ENCODE measurements at regions not wholly inside any gene's neighbourhood (a gene's known extent, or its start where the extent isn't known, plus 50 kb on each side); places are given as distances from the start of the nearest gene placed in this dataset.

DNA sequence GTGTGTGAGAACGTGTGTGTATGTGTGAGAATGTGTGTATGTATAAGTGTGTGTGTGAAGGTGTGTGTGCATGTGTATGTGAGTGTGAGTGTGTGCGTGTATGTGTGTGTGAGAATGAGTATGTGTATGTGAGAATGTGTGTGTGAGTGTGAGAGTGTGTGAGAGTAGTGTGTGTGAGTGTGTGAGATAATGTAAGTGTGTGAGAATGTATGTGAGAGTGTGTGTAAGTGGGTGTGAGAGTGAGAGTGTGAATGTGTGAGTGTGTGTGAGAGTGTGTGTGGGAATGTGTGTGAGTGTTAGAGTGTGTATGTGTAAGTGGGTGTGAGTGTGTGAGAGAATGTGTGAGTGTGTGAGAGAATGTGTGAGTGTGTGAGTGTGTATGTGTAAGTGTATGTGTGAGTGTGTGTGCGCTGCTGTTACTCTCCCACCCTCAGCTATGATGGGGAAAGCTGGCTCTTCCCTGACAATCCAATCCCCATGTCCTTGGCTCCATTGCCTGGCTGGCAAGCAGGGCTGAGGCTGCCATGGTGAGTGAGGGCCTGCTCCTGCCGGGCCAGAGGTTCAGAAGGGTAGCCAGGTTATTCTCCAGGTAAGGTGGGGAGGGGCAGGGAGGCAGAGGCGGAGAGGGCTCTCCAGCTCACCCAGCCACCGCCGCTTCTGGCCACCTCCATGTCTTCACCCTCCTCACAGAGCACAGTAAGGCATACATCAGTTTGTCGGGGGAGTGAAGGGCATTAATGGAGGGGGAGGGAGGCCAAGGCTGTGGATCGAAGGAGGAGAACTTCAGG is 72.6 kb upstream of the PCBD1 start:
- Histone ChIP-seq H3K4me1 (no peaks in the 10 kb centered on the region), H3K36me3 (no peaks in the 10 kb centered on the region), H3K27ac (no peak overlapping the region), H3K4me3 (no peak overlapping the region), H3K9me3 (replicated peaks) (no peaks in the 10 kb centered on the region), H3K27me3 (no peaks in the 10 kb centered on the region)
- no peak for DNase-seq

DNA sequence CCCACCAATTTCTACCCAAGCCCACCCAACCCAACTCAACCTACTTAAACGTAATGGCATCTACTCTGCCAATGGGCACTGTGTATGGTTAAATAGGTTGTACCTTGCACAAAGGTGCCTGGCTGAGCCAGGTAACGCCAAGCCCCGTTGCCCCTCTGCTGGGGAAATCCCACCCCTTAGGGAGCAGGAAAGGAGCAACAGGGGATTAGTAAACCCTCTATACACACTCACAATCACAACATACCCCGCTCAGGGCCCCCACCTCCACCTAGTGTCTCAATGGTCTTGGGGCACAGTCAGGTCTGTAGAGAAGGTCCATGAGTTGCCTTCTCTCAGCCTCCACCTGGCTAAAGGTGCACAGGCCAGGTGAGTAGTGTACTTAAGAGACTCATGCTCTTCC is 74.3 kb upstream of the PCBD1 start:
- H3K4me1 ChIP-seq, result peaks cover 4% of the 10 kb centered on the region
- no peak for DNase-seq

DNA sequence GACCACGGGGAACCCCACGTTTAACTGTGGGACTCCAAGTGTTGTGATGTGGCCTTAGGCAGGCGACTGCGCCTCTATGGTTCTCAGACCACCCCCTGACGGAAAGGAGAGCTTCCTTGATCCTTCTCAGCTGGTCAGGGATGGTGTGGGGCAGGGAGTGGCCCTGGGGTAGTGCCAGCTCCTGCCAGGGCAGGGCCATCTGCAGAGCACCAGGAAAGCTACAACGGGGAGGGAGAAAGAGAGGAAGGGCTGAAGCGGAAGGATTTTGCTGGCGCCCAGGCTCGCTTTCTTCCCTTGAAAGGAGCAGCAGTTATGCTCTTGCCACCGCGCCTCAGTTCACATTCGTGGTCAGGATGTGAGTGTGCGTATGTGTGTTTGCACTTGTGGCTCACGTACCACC is 74.9 kb upstream of the PCBD1 start:
- Histone ChIP-seq H3K36me3 (no peaks in the 10 kb centered on the region), H3K4me3 (no peak overlapping the region), H3K9me3 (replicated peaks) (no peaks in the 10 kb centered on the region), H3K4me1 (peaks cover 10% of the 10 kb centered on the region), H3K27ac (no peak overlapping the region), H3K27me3 (no peaks in the 10 kb centered on the region)
- no peak for DNase-seq

More for the DNA sequence above, 74.3 kb upstream of the PCBD1 start:
- Histone ChIP-seq H3K36me3 (no peaks in the 10 kb centered on the region), H3K27me3 (no peaks in the 10 kb centered on the region), H3K4me3 (no peak overlapping the region), H3K9me3 (replicated peaks) (no peaks in the 10 kb centered on the region), H3K27ac (no peak overlapping the region)

DNA sequence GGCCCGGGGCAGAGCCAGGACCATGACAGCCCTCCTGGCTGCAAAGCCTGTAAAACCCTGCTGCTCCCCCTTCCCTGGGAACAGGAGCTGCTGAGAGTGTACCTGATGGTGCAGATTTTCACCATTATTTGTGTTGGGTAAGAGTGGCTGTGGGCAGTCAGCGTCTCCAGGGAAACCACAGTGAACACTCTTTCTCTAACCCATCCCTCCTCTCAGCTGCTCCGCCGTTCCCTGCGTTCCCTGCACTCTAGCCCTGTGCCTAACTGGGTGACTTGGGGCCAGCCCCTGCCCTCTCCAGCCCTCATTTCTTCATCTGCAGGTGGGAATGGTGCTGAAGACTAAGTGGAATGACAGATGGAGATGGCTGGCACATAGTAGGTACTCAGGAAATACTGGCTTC is 75.9 kb upstream of the PCBD1 start:
- Histone ChIP-seq H3K27me3 (no peaks in the 10 kb centered on the region), H3K9me3 (replicated peaks) (no peaks in the 10 kb centered on the region)

DNA sequence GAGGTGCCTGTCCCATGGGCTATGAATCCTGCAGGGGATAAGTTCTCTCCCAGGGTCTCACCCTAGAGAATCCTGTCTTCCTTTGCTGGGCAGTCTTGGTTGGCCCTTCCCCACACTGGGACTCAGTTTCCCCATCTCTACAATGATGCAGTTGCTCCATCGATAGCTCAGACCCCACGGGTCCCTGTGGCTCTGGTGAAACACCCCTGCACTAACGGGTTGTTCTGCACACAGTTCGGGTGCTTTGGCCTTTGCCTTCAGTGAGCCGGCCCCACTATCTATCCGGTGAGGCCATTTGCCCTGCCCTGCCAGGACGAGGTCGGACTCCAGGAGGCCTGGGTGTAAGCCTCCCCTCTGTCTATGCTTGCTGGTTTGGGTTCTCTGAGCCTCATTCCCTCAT is 76.5 kb upstream of the PCBD1 start:
- no peak for DNase-seq
- H3K4me3 ChIP-seq, result no peak overlapping the region
- H3K27me3 ChIP-seq, result no peaks in the 10 kb centered on the region
- H3K27ac ChIP-seq, result no peak overlapping the region
- no peaks in the 10 kb centered on the region for H3K36me3 ChIP-seq
- peaks cover 14% of the 10 kb centered on the region for H3K4me1 ChIP-seq
- H3K9me3 ChIP-seq (replicated peaks), result no peaks in the 10 kb centered on the region

More for the DNA sequence above, 75.9 kb upstream of the PCBD1 start:
- DNase-seq, result no peak
- Histone ChIP-seq H3K4me1 (peaks cover 14% of the 10 kb centered on the region), H3K36me3 (no peaks in the 10 kb centered on the region), H3K27ac (no peak overlapping the region), H3K4me3 (no peak overlapping the region)

DNA sequence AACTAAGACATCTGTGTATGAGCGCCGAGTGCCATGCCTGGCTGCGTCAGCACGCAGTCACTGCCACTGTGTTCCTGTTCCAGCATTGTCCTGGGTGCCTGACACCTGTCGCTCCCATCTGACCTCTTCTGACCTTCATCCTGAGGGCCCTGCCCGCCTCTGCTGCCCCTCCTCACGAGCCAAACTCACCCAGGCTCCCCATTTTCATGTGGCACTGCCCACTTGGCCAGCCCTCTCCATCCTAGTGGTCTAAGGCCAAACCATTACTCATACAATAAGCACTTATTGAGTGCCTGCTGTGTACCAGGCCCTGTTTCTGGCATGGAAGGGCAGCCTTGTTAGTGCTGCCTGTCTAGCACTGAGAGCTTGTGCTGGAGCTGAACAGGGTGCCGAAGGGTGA is 77.2 kb upstream of the PCBD1 start:
- Histone ChIP-seq H3K27me3 (no peaks in the 10 kb centered on the region), H3K36me3 (no peaks in the 10 kb centered on the region), H3K4me1 (peaks cover 14% of the 10 kb centered on the region), H3K27ac (no peak overlapping the region), H3K4me3 (no peak overlapping the region), H3K9me3 (replicated peaks) (no peaks in the 10 kb centered on the region)
- no peak for DNase-seq

DNA sequence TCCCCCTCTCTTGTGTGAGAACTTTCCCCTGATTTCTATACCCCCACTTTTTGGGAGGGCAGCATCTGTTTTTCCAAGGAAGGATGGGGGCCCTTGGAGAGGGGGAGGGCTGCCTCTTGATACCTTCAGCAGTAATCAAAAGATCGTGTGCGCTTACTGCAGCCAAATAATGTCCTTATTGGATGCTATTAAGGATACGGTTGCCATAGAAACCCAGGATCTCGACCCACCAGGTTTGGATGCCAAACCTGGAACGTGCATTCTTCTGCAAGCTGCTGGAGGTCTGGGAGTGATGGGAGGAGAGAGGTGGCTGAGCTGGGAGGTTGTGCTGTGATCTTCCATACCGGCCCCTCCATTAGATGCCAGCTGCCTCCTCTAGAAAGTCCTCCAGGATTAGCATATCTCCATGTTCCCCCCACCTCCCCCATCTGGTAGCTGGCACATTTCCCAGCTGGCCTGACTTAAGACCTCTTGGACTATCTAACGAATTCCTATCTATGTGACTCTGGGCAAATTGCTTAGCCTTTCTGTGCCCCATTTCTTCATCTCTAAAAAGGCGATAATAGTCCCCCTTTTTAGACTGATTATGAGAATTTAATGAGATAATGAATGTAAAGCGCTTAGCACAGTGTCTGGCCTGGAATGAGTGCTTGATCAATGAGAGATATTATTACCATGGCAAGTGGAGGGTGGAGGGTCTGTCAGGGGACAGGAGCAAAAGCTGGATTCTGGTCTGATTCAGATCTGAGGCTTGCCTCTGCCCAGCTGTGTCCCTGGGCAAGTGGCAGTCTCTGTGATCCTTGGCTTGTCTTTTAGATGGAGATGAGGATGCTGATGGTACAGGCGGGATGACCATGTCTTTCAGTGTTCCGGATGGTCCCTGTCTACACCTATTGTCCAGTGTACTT is 78.5 kb upstream of the PCBD1 start:
- no peaks in the 10 kb centered on the region for H3K27me3 ChIP-seq
- no peak overlapping the region for H3K4me3 ChIP-seq
- no peak for DNase-seq
- H3K36me3 ChIP-seq, result no peaks in the 10 kb centered on the region
- peaks cover 14% of the 10 kb centered on the region for H3K4me1 ChIP-seq
- no peaks in the 10 kb centered on the region for H3K9me3 ChIP-seq (replicated peaks)
- H3K27ac ChIP-seq, result no peak overlapping the region

DNA sequence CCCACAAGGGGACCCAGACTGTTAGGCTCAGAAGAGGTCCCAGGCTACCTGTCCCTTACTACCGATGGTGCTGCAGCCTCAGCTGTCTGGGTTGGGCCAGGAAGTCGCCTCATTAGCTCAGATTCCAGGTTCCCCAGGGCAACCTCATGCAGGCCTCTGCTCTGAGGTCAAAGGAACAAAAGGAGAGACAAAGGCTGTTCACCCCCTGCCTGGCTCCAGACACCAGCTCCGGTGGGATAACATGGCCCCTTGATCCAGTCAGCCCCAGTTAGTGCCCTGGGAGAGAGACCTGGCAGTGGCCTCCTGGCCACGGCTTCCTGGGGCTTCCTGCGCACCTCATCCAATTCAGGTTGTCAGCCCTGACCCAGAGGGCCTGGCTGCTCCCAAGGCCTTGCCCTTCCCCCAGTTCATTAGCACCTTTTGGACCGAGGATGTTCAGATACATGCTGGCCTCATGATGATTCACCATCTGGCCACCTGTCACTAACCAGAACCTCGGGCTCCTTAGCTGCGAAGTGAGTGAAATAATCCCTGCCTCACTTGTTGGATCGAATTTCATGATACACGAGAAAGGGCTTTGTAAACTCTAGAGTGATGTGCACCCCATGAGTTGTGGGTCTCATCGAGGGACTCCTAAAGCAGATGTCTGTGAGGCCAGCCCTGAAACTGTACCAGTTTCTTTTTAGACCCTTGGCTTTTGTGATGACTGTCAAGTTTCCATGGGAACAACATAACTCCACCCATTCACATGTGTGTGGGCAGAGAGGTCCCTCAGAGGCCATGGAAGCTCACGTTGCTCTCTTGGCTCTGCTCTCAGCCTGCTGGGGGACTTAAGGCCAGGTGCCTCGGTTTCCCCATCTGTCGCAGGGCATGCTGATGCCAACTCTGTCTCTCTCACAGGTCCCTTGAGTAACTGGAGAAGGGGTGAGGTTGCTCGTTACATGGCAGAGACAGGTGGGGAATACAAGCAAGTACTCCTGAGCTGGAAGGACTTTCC is 79.5 kb upstream of the PCBD1 start:
- peak; percentile 18 to 62 for DNase-seq
- Histone ChIP-seq H3K36me3 (no peaks in the 10 kb centered on the region), H3K27ac (no peak overlapping the region), H3K4me3 (no peak overlapping the region), H3K27me3 (no peaks in the 10 kb centered on the region), H3K9me3 (replicated peaks) (no peaks in the 10 kb centered on the region), H3K4me1 (peaks cover 14% of the 10 kb centered on the region)

DNA sequence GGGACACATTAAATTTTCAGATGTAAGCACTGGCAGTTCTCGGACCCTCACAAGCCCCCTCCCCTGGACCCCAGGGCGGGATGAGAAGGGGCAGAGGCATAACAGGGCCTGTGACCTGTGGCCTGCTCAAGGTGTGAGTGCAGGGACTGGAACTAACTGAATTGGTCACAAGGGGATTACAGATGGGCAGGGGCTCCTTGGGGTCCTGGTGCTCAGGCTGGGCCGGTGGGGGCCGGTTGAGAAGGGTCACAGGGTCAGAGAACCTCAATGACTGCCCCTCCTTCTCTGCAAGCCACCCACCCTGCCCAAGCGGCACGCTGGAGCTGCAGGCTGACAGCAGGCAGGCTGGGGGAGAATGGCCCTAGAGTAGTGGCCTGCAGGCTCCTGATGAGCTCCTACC is 80.8 kb upstream of the PCBD1 start:
- Histone ChIP-seq H3K27me3 (no peaks in the 10 kb centered on the region), H3K4me1 (peaks cover 14% of the 10 kb centered on the region), H3K4me3 (no peak overlapping the region), H3K36me3 (no peaks in the 10 kb centered on the region), H3K9me3 (replicated peaks) (no peaks in the 10 kb centered on the region), H3K27ac (no peak overlapping the region)
- no peak for DNase-seq

DNA sequence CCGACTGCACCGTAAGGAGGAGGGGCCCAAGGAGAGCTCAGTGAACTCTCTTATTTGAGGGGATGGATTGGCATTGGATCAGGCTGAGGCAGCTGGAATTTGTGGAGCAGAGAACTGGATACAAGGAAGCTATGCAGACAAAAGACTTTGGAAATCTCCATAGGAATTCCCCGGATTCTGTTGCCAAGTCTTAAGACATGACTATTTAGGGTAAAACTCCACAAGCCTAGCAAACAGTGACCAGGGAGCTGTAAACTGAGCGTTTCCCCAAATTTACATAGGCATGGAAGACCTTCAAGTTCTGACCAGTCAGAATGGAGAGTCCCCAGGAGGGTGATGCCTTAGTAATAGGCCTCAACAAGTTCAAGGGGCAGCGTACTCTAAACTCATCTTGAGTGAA is 82.5 kb upstream of the PCBD1 start:
- no peaks in the 10 kb centered on the region for H3K27me3 ChIP-seq
- H3K27ac ChIP-seq, result no peak overlapping the region
- no peak for DNase-seq
- H3K9me3 ChIP-seq (replicated peaks), result no peaks in the 10 kb centered on the region
- no peaks in the 10 kb centered on the region for H3K36me3 ChIP-seq
- no peak overlapping the region for H3K4me3 ChIP-seq
- H3K4me1 ChIP-seq, result peaks cover 14% of the 10 kb centered on the region

DNA sequence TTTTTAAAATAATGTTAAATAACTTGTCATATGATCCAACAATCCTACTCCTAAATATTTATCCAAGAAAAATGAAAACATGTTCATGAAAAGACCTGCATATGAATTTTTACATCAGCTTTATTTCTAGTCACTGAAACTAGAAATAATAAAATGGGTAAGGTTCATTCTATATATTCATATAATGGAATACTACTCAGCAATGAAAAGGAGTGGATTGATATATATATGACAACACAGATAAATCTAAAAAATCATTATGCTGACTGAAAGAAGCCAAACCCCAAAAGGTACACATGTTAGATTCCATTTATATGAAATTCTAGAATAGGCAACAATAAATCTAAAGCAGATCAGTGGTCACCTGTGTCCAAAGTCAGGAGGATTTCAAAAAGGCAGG is 84.9 kb upstream of the PCBD1 start:
- Histone ChIP-seq H3K9me3 (replicated peaks) (no peaks in the 10 kb centered on the region), H3K4me1 (peaks cover 4% of the 10 kb centered on the region), H3K27me3 (no peaks in the 10 kb centered on the region), H3K4me3 (no peak overlapping the region), H3K27ac (no peak overlapping the region), H3K36me3 (no peaks in the 10 kb centered on the region)
- no peak for DNase-seq

DNA sequence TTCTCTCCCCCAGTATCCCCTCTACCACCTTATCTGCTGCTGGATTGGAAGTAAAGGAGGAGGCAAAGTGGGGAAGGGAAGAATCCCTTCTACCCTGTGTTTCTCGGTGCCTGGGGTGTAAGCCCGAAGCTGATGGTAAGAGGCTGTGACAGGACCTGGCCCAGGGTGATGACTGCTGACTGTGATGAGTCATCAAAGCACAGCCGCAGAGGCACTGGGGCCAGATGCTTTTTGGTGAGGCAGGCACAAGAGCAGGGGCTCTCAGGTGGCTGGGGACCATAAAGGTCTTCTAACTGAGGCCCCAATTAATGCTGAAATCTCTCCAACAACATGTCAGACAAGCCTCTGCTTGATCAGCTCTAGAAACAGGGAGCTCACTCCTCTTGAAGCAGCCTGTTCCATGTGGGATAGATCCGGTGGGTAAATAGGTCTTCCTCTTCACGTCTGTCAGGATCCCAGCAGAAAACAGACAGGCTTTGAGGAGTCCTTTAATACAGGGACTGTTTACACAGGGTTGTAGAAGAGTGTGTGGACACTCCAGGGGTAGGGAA is 86.1 kb upstream of the PCBD1 start:
- Histone ChIP-seq H3K4me1 (no peaks in the 10 kb centered on the region), H3K27ac (no peak overlapping the region), H3K4me3 (no peak overlapping the region), H3K27me3 (no peaks in the 10 kb centered on the region), H3K9me3 (replicated peaks) (no peaks in the 10 kb centered on the region), H3K36me3 (no peaks in the 10 kb centered on the region)
- peak in 1 of 2 experiments; percentile 26 for DNase-seq

DNA sequence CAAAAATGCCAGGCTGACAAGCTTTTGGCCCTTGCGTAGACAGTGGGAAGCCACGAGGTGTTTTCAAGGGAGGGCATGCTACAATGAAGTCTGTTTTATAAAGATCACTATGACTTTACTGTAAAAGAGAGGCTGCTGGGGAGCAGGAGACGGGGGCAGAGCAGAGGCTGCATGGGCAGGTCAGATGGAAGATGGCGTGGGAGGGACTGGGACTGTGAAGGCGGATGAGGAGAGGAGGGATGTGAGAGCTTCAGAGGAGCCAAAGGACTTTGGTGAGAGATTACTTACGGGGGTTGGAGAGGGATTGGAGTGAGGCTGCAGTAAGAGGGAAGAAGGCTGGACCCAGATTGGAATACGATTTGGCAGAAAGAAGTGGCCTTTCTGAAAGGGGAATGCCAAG is 86.6 kb upstream of the PCBD1 start:
- DNase-seq, result no peak
- Histone ChIP-seq H3K4me1 (no peaks in the 10 kb centered on the region), H3K27ac (no peak overlapping the region), H3K4me3 (no peak overlapping the region), H3K36me3 (no peaks in the 10 kb centered on the region), H3K27me3 (no peaks in the 10 kb centered on the region), H3K9me3 (replicated peaks) (no peaks in the 10 kb centered on the region)

DNA sequence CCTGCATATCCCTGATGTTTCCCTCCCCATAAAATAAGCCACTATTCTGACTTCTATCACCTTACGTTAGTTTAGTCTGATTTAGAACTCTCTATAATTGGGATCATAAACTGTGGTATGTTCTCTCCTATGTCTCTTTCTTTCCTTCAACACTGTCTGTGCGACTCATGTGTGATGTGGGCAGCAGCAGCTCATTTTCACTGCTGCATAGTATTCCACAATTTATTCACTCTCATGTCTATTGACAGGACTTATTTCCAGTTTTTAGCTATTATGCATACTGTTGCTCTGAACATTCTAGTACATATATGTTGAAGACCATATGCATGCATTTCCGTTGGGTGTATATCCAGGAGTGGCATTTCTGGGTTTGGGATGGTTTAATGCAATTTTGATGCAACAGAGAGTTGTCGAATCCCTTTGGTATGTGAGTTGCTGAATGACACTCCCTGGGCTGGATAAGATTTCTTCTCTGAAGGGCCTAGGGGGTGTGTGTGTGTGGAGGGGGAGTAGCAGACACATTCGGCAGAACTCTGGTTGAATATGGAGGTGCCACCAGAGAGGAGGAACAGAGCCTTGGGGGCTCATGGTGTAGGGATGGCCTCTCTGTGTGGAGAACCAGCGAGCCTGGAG is 87.8 kb upstream of the PCBD1 start:
- no peaks in the 10 kb centered on the region for H3K36me3 ChIP-seq
- DNase-seq, result no peak
- H3K9me3 ChIP-seq (replicated peaks), result no peaks in the 10 kb centered on the region
- H3K27ac ChIP-seq, result no peak overlapping the region
- H3K4me1 ChIP-seq, result no peaks in the 10 kb centered on the region
- no peaks in the 10 kb centered on the region for H3K27me3 ChIP-seq
- no peak overlapping the region for H3K4me3 ChIP-seq

Data from SJCRH30 (cell line).